OCI-LY7 (cell line): ENCODE measurements at regions not wholly inside any gene's neighbourhood (a gene's known extent, or its start where the extent isn't known, plus 50 kb on each side); places are given as distances from the start of the nearest gene placed in this dataset.

Experiments
- EZH2phosphoT487 ChIP-seq: fragments of 200-600 bp; sonication (generic); IDR thresholded peaks from 2 replicates; pipeline ENCODE4 v1.6.1; 2018; ENCODE audit warnings: low read depth, borderline replicate concordance, mild to moderate bottlenecking, mixed run types, antibody characterized with exemption, low read length, moderate library complexity, mixed read lengths
- TF ChIP-seq, protein P1 (sequence below): fragments of 200-600 bp; sonication (generic); conservative IDR thresholded peaks from 2 replicates; pipeline ENCODE4 v1.5.1; 2014; ENCODE audit warnings: mild to moderate bottlenecking, antibody characterized with exemption, low read length, moderate library complexity, mixed read lengths

DNA sequence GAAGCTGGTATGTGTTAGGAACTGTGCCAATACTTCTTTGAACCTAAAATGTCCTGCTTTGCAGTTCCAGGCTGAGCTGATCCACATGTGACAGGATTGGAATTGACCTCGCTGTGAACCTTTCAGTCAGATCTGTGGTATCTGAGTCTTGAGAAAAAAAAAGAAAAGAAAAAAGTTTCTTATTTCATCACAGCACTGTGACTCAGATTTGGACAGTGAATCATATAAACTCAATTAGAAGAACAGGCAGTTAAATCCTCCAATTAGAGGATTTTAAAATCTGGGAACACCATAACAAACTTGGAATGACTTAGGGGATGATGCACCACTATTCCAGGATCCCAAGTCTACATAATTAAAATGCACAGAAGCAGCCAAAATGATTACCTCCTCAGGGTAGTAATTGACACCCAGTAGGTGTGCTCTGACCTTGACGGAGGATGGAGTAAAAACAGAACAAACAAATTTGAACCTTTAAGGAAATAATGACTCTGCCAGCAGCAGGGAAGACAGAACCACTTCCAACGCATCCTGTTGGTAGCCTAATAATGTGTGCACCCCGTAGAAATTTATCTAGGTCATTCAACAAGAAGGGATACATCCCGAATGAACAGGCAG, 57.8 kb upstream of the RAI14 start:
- TF ChIP-seq, protein P1, sequence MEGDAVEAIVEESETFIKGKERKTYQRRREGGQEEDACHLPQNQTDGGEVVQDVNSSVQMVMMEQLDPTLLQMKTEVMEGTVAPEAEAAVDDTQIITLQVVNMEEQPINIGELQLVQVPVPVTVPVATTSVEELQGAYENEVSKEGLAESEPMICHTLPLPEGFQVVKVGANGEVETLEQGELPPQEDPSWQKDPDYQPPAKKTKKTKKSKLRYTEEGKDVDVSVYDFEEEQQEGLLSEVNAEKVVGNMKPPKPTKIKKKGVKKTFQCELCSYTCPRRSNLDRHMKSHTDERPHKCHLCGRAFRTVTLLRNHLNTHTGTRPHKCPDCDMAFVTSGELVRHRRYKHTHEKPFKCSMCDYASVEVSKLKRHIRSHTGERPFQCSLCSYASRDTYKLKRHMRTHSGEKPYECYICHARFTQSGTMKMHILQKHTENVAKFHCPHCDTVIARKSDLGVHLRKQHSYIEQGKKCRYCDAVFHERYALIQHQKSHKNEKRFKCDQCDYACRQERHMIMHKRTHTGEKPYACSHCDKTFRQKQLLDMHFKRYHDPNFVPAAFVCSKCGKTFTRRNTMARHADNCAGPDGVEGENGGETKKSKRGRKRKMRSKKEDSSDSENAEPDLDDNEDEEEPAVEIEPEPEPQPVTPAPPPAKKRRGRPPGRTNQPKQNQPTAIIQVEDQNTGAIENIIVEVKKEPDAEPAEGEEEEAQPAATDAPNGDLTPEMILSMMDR = no peak
- TF ChIP-seq EZH2phosphoT487 = no peak
